ENCODE measurements at regions not wholly inside any gene's neighbourhood (a gene's known extent, or its start where the extent isn't known, plus 50 kb on each side); places are given as distances from the start of the nearest gene placed in this dataset.

DNA sequence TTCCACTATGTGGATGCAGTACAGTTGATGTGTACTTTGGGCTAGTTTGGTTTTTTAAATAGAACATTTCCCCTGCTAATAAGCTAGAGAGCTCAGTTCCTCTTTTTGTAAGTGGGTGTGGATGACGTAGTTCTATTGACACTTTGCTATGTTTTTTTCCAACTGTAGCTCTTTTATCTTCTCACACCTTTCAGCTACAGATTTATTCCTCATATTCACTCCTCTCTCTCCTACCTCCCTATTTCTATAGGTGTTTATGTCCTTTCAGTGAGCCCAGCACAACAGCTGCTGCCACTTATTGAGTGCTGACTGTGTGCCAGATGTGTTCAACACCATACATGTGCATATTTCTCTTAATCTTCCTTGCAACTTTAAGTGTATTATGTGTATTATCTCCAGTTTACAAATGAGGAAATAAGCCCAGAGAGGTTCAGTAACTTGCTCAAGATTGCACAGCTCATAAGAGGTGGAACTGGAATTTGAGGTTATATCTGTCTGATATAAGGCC, 215.7 kb downstream of the SEMA6A start:
- H3K4me3 ChIP-seq (ENCODE audit: low read depth, low read length) = no peak overlapping the region
- DNase-seq (ENCODE audit: low read depth) = no peak
- TF ChIP-seq, protein P1, sequence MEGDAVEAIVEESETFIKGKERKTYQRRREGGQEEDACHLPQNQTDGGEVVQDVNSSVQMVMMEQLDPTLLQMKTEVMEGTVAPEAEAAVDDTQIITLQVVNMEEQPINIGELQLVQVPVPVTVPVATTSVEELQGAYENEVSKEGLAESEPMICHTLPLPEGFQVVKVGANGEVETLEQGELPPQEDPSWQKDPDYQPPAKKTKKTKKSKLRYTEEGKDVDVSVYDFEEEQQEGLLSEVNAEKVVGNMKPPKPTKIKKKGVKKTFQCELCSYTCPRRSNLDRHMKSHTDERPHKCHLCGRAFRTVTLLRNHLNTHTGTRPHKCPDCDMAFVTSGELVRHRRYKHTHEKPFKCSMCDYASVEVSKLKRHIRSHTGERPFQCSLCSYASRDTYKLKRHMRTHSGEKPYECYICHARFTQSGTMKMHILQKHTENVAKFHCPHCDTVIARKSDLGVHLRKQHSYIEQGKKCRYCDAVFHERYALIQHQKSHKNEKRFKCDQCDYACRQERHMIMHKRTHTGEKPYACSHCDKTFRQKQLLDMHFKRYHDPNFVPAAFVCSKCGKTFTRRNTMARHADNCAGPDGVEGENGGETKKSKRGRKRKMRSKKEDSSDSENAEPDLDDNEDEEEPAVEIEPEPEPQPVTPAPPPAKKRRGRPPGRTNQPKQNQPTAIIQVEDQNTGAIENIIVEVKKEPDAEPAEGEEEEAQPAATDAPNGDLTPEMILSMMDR (IDR thresholded peaks at IDR 0.05; ENCODE audit: insufficient read depth, low read depth, low read length) = no peak

DNA sequence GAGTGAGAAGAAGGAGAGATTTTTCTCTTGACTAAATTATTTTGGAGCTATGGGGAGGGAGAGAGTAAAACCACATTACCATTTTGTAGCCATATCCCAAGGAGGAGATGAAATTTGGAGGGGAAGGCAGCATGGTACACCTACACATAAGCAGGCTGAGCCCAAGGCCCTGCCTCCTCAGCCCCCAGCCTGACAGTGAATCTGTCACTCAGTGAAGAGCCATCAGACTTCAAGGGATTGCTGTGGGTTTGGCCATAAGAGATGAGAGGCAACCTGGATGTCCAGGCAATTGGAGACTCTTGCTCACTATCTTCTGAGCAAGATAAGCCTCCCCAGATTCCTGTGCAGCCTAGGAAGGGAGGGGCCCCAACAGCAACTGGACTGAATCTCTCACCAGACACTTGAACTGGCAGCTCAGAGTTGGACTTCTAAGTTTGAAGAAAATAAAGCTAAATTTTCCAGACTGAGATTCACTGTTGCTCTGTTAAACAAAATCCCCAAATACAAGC, 216.6 kb downstream of the SEMA6A start:
- no peak for DNase-seq (ENCODE audit: low read depth)
- TF ChIP-seq, protein P1 (IDR thresholded peaks at IDR 0.05; ENCODE audit: insufficient read depth, low read depth, low read length) = no peak
- no peak overlapping the region for H3K4me3 ChIP-seq (ENCODE audit: low read depth, low read length)

DNA sequence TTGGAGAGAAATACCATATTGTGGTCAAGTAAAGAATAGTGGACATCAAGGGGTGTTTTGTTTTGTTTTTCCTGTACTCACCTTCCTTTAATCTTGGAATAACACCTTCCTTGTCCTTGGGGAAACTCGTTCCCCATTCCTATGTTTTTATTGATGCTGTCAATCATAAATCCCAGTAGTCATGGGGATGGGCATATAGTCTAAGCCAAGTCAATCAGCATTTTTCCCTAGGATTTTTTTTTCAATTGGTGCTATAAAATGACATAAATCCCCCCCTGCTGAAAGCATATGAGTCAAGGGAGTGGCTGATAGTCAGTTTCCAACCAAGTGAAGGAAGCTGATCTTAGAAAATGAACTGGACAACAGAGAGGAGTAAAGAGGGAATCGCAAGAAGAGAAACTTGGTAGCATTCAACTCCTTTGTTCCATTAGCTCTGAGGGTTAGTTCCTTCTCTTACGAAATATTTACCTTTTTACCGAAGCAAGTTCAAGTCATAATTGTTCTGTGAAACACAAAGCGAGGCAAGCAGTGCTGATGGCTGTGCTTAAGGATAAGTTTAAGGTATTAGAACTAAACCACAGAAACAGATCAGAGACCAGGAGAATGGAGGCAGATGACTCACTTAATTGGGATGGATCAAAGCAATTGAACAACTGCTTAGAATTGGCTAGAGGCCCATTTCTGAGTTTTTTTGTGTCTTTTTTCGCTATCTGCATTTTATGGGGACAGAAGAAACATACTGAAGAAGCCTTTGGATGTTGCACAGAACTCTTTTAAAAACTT, 218.6 kb downstream of the SEMA6A start:
- DNase-seq (ENCODE audit: low read depth) = no peak
- H3K4me3 ChIP-seq (ENCODE audit: low read depth, low read length) = no peak overlapping the region

DNA sequence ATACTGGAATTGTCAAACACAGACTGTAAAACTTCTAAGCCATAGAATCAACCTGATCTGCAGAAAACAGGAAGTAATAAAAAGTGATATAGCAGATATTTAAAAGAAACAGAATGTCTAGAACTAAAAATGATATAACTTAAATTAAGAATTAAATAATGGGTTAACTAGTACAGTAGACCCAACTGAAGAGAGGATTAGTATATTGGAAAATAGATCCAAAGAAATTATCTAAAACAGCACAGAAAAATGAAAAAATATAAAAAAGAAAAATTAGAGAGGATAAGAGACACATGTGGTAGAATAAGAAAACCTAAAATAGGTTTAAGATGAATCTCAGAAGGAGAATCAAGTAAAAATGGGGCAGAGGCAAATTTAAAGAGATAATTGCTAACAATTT, 219.9 kb downstream of the SEMA6A start:
- TF ChIP-seq, protein P1 (IDR thresholded peaks at IDR 0.05; ENCODE audit: insufficient read depth, low read depth, low read length) = no peak
- no peak for DNase-seq (ENCODE audit: low read depth)
- no peak overlapping the region for H3K4me3 ChIP-seq (ENCODE audit: low read depth, low read length)

More for the DNA sequence above, 218.6 kb downstream of the SEMA6A start:
- TF ChIP-seq, protein P1 (IDR thresholded peaks at IDR 0.05; ENCODE audit: insufficient read depth, low read depth, low read length) = no peak

DNA sequence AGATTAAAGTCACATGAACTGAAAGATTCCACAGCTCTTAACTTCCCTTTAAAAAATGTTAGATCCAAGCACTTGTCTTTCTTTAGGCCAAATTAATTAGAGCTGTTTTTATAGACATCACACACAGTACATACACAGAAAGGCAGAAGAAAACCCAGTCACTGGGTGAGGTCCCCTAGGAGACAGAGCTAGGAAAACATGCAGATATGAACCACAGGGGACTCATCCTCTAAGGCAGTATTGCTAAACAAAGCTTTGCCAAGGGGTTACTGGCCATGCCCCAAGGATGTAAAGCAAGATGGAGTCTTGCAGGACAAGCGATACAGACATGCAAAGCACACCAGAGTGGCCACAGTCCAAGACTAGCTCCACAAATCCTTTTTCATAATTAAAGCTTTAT, 227.0 kb downstream of the SEMA6A start:
- DNase-seq (ENCODE audit: low read depth) = no peak
- H3K4me3 ChIP-seq (ENCODE audit: low read depth, low read length) = no peak overlapping the region
- TF ChIP-seq, protein P1 (IDR thresholded peaks at IDR 0.05; ENCODE audit: insufficient read depth, low read depth, low read length) = no peak

DNA sequence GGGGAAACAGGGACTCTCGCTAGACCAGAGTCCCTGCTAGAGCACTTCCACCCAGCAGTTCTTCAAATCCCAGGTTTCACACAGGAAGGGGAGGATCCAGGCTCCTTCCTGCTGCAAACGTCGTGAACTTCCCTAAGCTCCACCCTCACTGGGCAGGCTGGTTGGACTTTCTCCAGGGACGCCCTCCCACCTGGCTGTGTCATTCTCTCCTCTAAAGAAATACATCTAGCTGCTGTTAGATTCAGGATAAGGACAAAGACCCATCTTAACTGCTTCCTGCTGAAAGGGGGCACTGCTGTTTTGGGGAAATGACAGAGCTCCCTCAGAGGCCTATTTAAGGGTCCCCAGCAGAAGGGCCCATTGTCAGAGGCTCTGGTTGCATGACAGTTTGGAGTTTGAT, 230.7 kb downstream of the SEMA6A start:
- no peak for DNase-seq (ENCODE audit: low read depth)
- no peak overlapping the region for H3K4me3 ChIP-seq (ENCODE audit: low read depth, low read length)
- TF ChIP-seq, protein P1 (IDR thresholded peaks at IDR 0.05; ENCODE audit: insufficient read depth, low read depth, low read length) = no peak

All from fibroblast of villous mesenchyme (primary cell).